Psoas muscle (tissue), 7 donors: ENCODE measurements at regions not wholly inside any gene's neighbourhood (a gene's known extent, or its start where the extent isn't known, plus 50 kb on each side); places are given as distances from the start of the nearest gene placed in this dataset.

ENCODE experiments used
- ATAC-seq, 4 donors: fragments of 200-7000 bp; cut with Tn5 transposase; one replicate each; pipeline ENCODE4 v1.9.1; 2020; ENCODE audit warnings: moderate library complexity in 3 of 4, mild to moderate bottlenecking in 2 of 4
- DNase-seq, 2 donors: peaks; one replicate each; pipeline ENCODE4 v3.0.0-alpha.2; 2020
- H3K27ac ChIP-seq: fragments of 200-600 bp; one replicate; pipeline ENCODE4 v1.8.0; 2022
- H3K27me3 ChIP-seq, 3 donors: fragments of 200-600 bp in 1 of 3; one replicate each; pipeline versions ENCODE4 v1.6.1 to v1.8.0; 2013 to 2022; ENCODE audit warnings: low read length in 2 of 3, mild to moderate bottlenecking in 2 of 3, moderate library complexity in 1 of 3; ENCODE audit not compliant: insufficient read depth in 3 of 3
- H3K36me3 ChIP-seq, 2 donors: fragments of 200-600 bp in 1 of 2; one replicate each; pipeline versions ENCODE4 v1.6.1 to v1.8.0; 2013 to 2022; ENCODE audit warnings: low read depth in 1 of 2, mild to moderate bottlenecking in 1 of 2, moderate library complexity in 1 of 2; ENCODE audit not compliant: insufficient read depth in 1 of 2
- H3K4me1 ChIP-seq: fragments of 200-600 bp; one replicate; pipeline ENCODE4 v1.8.0; 2022
- H3K4me3 ChIP-seq: fragments of 200-600 bp; one replicate; pipeline ENCODE4 v1.8.0; 2022; ENCODE audit warnings: mild to moderate bottlenecking
- H3K9me3 ChIP-seq: fragments of 200-600 bp; one replicate; pipeline ENCODE4 v1.8.0; 2022
- CTCF ChIP-seq: fragments of 200-600 bp; IDR thresholded peaks from one replicate; pipeline ENCODE4 v1.8.0; 2022; ENCODE audit warnings: antibody characterized with exemption
- WGBS, 3 donors: extraction: QIAGEN DNeasy Blood & Tissue Kit; methylation state at CpG; one replicate each; pipeline versions ENCODE4 v1.1.6 to v1.1.7; 2013; 5-methylcytosine and 5-hydroxymethylcytosine counted together
- intact Hi-C, 2 donors: fragments of 100-400 bp; cut with DNase I; formaldehyde crosslinking; loops; one replicate each; pipeline versions ENCODE4 v1.11.0 to v1.14.2; 2022
- donor health status: healthy with polysubstance abuse.
- donor health status: DM: no; HTN: no; CAD: no; lungs with moderate emphysema.
- donor health status: Bipolar disorder and iron deficiency.
- donor health status: healthy.
- donor health status: DM: yes; HTN: yes; CAD: no.
- donor health status: DM: no; HTN: no; CAD: no.
- donor health status: DM: yes; HTN: yes; CAD: no.

- intact Hi-C loops, result no loop called here
- Histone ChIP-seq H3K36me3 (no peaks in the 10 kb centered on the region), H3K27ac (no peak overlapping the region), H3K27me3 (no peaks in the 10 kb centered on the region), H3K9me3 (no peaks in the 10 kb centered on the region), H3K4me1 (no peaks in the 10 kb centered on the region), H3K4me3 (no peak overlapping the region)
- ATAC-seq (no peak), DNase-seq (no peak)
- 90 to 91% (median 91%) methylated on average over 3 of the region's 3 CpGs for WGBS, 3 donors
- TF ChIP-seq CTCF, result no peak
Observed at GRCh38 chr6:147054871-147055270, 149.3 kb upstream of the STXBP5 start.

- no peaks in the 10 kb centered on the region for H3K27me3 ChIP-seq
- intact Hi-C loops, result no loop called here
- no peak for TF ChIP-seq CTCF
- DNase-seq, result no peak
- no peak overlapping the region for H3K27ac ChIP-seq
- no peak for ATAC-seq
- H3K9me3 ChIP-seq, result no peaks in the 10 kb centered on the region
- no peaks in the 10 kb centered on the region for H3K36me3 ChIP-seq
- no peaks in the 10 kb centered on the region for H3K4me1 ChIP-seq
- WGBS, 3 donors, result 31 to 35% (median 33%) methylated on average over 8 of the region's 8 CpGs
- H3K4me3 ChIP-seq, result no peak overlapping the region
Observed at GRCh38 chr6:147055821-147056392, 148.3 kb upstream of the STXBP5 start.

GRCh38 chr6:147057188-147057587, 147.0 kb upstream of the STXBP5 start:
- 54 to 69% (median 64%) methylated on average over 1 of the region's 1 CpG for WGBS, 3 donors
- no peak for TF ChIP-seq CTCF
- intact Hi-C loops, result no loop called here
- DNase-seq (no peak), ATAC-seq (no peak)
- Histone ChIP-seq H3K4me3 (no peak overlapping the region), H3K27ac (no peak overlapping the region), H3K27me3 (no peaks in the 10 kb centered on the region), H3K9me3 (no peaks in the 10 kb centered on the region), H3K4me1 (no peaks in the 10 kb centered on the region), H3K36me3 (no peaks in the 10 kb centered on the region)

GRCh38 chr6:147057705-147058342, 146.4 kb upstream of the STXBP5 start:
- Histone ChIP-seq H3K4me3 (no peak overlapping the region), H3K36me3 (no peaks in the 10 kb centered on the region), H3K9me3 (no peaks in the 10 kb centered on the region), H3K4me1 (no peaks in the 10 kb centered on the region), H3K27ac (no peak overlapping the region), H3K27me3 (no peaks in the 10 kb centered on the region)
- DNase-seq (no peak), ATAC-seq (no peak)
- WGBS, 3 donors, result 84 to 90% (median 86%) methylated on average over 3 of the region's 3 CpGs
- no peak for TF ChIP-seq CTCF
- intact Hi-C loops, result no loop called here
